PC-9 (cell line): ENCODE measurements at regions not wholly inside any gene's neighbourhood (a gene's known extent, or its start where the extent isn't known, plus 50 kb on each side); places are given as distances from the start of the nearest gene placed in this dataset.

Experiments
- EZH2 ChIP-seq: fragments of 200-600 bp; sonication (generic); IDR thresholded peaks from 2 replicates; pipeline ENCODE4 v1.8.0; 2017; ENCODE audit warnings: antibody characterized with exemption, low read depth
- TF ChIP-seq, protein P1 (sequence below): fragments of 200-600 bp; sonication (generic); conservative IDR thresholded peaks from 2 replicates; pipeline ENCODE4 v1.6.1; 2017; ENCODE audit warnings: mixed run types, antibody characterized with exemption, mild to moderate bottlenecking, moderate library complexity

DNA sequence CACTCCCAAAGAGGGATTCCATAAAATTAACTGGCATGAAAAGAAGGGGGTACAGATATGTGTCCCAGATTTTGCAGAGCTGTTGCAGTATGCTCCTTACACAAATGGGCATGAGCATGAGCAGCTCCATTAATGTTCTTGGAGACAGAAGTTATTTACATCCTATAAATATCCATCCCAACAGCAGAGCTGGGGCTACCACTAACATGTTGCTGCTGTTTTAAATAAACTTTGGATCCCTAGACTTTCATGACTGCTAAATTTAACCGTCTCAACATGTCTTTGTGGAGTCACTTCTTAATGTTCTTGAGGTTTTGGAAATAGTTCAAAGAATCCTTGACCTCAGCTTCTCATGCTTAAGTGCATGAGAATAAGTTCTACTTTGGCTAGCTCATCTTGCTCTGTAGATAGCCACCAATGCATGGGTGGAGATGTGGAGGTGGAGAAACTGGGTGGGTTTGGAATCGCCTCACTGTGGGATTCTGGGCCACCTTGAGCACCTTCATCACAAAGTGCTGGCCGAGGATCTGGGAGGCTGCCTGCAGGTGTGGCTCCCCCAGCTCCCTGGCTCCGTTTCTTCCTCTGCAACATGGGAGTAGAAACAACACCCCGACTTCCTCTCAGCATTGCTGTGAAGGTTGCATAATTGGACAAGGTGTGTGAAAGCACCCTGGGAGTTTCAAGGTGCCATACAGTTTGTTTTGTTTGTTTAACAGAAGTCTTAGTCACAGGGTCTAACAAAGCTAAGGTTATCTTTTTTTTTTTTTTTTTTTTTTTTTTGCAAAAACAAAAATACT, 307.2 kb downstream of the MYCN start:
- TF ChIP-seq, protein P1, sequence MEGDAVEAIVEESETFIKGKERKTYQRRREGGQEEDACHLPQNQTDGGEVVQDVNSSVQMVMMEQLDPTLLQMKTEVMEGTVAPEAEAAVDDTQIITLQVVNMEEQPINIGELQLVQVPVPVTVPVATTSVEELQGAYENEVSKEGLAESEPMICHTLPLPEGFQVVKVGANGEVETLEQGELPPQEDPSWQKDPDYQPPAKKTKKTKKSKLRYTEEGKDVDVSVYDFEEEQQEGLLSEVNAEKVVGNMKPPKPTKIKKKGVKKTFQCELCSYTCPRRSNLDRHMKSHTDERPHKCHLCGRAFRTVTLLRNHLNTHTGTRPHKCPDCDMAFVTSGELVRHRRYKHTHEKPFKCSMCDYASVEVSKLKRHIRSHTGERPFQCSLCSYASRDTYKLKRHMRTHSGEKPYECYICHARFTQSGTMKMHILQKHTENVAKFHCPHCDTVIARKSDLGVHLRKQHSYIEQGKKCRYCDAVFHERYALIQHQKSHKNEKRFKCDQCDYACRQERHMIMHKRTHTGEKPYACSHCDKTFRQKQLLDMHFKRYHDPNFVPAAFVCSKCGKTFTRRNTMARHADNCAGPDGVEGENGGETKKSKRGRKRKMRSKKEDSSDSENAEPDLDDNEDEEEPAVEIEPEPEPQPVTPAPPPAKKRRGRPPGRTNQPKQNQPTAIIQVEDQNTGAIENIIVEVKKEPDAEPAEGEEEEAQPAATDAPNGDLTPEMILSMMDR: no peak
- TF ChIP-seq EZH2: no peak
